Activated T-helper 1 cell treated with anti-CD3 and anti-CD28 coated beads, Interleukin-12 subunit alpha, Interleukin-12 subunit beta, Interleukin-2, Interleukin-4 antibody, amounts not matched to agents 30 ng/mL and 10 ng/mL and 1 ng/mL, durations not matched to agents 14 hours and 24 hours and 36 hours (primary cell): ENCODE measurements at regions not wholly inside any gene's neighbourhood (a gene's known extent, or its start where the extent isn't known, plus 50 kb on each side); places are given as distances from the start of the nearest gene placed in this dataset.
"Not testable (repeated sequence)": the region's sequence is repeated elsewhere in the genome, so short reads cannot be mapped to it uniquely, and the experiment has no call there.

Experiments
- DNase-seq: peaks from one replicate; pipeline ENCODE4 v3.0.0; 2021; ENCODE audit warnings: low spot score
- H3K27ac Mint-ChIP-seq: one replicate; pipeline ENCODE4 v1.8.0; 2021; ENCODE audit warnings: mild to moderate bottlenecking, mixed read lengths
- H3K27me3 Mint-ChIP-seq: one replicate; pipeline ENCODE4 v1.8.0; 2022; ENCODE audit warnings: mild to moderate bottlenecking, moderate library complexity, mixed read lengths; ENCODE audit not compliant: insufficient read depth
- H3K36me3 Mint-ChIP-seq: one replicate; pipeline ENCODE4 v1.8.0; 2021; ENCODE audit warnings: low read depth, mixed read lengths
- H3K4me1 Mint-ChIP-seq: one replicate; pipeline ENCODE4 v1.8.0; 2021; ENCODE audit warnings: low read depth, mixed read lengths
- H3K4me3 Mint-ChIP-seq: one replicate; pipeline ENCODE4 v1.8.0; 2021; ENCODE audit warnings: mild to moderate bottlenecking, moderate library complexity, mixed read lengths
- H3K9me3 Mint-ChIP-seq: one replicate; pipeline ENCODE4 v1.8.0; 2021; ENCODE audit warnings: mixed read lengths
- intact Hi-C: fragments of 100-400 bp; cut with micrococcal nuclease; formaldehyde crosslinking; loops from one replicate; pipeline ENCODE4 v1.15.1; 2024

DNA sequence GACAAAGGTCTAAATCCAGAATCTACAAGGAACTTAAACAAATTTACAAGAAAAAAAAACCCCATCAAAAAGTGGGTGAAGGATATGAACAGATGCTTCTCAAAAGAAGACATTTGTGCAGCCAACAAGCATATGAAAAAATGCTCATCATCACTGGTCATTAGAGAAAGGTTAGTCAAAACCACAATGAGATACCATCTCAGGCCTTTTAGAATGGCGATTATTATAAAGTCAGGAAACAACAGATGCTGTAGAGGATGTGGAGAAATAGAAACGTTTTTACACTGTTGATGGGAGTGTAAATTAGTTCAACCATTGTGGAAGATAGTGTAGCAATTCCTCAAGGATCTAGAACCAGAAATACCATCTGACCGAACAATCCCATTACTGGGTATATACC is 518.9 kb upstream of the CCDC54 start:
- intact Hi-C loops, H3K4me3 Mint-ChIP-seq, DNase-seq, H3K36me3 Mint-ChIP-seq, H3K4me1 Mint-ChIP-seq, H3K27me3 Mint-ChIP-seq, H3K27ac Mint-ChIP-seq, H3K9me3 Mint-ChIP-seq: not testable (repeated sequence)

DNA sequence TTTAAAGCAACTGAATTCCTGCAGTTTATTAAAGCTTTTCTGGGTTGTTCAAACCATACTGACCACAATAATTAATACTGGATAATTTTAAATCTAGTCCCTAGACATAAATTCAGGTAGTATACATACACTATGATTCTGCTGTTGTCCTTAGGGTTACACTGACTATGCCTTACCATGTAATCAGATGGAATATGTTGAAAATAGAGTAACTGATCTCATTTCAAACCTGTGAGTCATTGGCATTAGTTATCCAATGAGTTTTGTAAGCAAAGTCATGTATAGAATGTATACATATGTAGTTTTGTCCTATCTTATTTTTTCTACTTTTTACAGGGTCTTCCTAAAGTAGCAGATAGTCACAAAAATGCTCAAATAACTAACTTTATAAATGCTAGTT is 517.1 kb upstream of the CCDC54 start:
- intact Hi-C loops: no loop called here
- Mint-ChIP-seq H3K36me3 (no peaks in the 10 kb centered on the region), H3K4me3 (no peak overlapping the region), H3K4me1 (no peaks in the 10 kb centered on the region), H3K9me3 (no peaks in the 10 kb centered on the region), H3K27me3 (peaks cover 2% of the 10 kb centered on the region), H3K27ac (no peak overlapping the region)
- no peak for DNase-seq

DNA sequence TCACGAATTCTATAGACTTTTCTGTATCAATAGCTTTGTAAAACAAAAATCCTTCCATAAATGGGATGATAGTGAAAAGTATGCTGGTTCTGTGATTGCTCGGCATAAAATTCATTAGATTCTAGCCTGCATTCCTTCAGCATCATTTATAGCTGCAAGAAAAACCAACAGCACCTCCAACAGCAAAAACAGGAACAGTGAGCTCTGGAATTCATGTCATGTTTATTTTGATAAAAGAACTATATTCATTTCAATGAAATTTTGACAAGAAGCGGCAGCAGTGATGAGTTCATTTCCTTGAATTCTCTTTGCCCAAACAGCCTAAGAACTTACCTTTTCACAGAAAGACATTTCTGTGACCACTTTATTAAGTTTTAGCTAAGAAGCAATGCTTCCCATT is 515.2 kb upstream of the CCDC54 start:
- no peaks in the 10 kb centered on the region for H3K4me1 Mint-ChIP-seq
- H3K9me3 Mint-ChIP-seq: no peaks in the 10 kb centered on the region
- DNase-seq: no peak
- no peaks in the 10 kb centered on the region for H3K36me3 Mint-ChIP-seq
- no peak overlapping the region for H3K27ac Mint-ChIP-seq
- intact Hi-C loops: no loop called here
- H3K4me3 Mint-ChIP-seq: no peak overlapping the region
- no peaks in the 10 kb centered on the region for H3K27me3 Mint-ChIP-seq

DNA sequence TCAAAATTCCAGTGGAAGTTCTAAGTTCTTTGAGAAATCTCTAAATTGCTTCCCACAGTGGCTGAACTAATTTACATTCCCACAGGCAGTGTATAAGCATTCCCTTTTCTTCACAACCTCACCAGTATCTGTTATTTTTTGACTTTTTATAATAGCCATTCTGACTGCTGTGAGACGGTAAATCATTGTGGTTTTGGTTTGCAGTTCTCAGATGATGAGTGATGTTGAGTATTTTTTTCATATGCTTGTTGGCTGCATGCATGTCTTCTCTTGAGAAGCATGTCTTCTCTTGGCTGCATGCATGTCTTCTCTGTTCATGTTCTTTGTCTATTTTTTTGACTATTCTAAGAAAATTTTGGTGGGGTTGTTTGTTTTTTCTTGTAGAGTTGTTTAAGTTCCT is 499.6 kb upstream of the CCDC54 start:
- H3K27me3 Mint-ChIP-seq: no peaks in the 10 kb centered on the region
- no peak for DNase-seq
- no peak overlapping the region for H3K27ac Mint-ChIP-seq
- H3K4me1 Mint-ChIP-seq: no peaks in the 10 kb centered on the region
- H3K9me3 Mint-ChIP-seq: no peaks in the 10 kb centered on the region
- intact Hi-C loops: no loop called here
- H3K4me3 Mint-ChIP-seq: no peak overlapping the region
- H3K36me3 Mint-ChIP-seq: no peaks in the 10 kb centered on the region

DNA sequence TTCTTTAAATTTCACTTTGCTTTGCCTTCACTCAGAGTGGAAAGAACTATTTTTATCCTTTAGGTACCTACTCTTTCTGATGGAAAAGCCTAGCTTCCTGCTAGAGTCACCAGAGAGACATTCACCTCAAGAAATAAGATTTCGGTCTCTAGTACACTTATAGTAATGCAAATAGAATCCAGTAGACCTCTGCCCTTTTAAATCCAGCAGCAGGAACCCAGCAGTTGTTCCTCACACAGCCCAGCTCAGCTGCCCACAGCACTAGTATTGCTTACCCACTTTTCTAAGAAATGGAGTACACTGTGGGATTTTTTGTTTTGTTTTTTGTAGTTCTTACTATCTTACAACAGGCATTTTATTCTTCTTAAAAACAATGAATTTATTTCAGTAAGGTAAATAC is 497.0 kb upstream of the CCDC54 start:
- Mint-ChIP-seq H3K9me3 (peaks cover 1% of the 10 kb centered on the region), H3K4me3 (no peak overlapping the region), H3K27ac (no peak overlapping the region), H3K36me3 (no peaks in the 10 kb centered on the region), H3K27me3 (no peaks in the 10 kb centered on the region), H3K4me1 (no peaks in the 10 kb centered on the region)
- no peak for DNase-seq
- intact Hi-C loops: no loop called here

DNA sequence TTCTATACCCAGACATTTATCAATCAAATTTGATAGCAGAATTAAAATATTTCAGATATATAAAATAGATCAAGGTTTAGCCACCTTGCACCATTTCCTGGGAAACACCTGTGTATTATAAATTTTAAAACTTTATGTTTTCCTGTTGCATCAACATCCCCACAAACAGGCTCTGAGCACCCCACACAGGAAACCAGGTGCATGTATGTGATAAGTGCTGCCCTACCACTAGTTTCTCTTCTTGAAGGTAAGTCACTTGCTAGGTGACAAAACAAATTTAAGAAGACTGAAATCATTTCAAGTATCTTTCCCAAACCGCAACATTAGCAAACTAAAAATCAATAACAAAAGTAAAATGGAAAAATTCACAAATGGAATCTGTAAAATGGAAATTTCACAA is 496.1 kb upstream of the CCDC54 start:
- Mint-ChIP-seq H3K9me3 (peaks cover 5% of the 10 kb centered on the region), H3K4me1 (no peaks in the 10 kb centered on the region), H3K27me3 (no peaks in the 10 kb centered on the region), H3K27ac (no peak overlapping the region), H3K4me3 (no peak overlapping the region), H3K36me3 (no peaks in the 10 kb centered on the region)
- intact Hi-C loops: no loop called here
- DNase-seq: no peak

DNA sequence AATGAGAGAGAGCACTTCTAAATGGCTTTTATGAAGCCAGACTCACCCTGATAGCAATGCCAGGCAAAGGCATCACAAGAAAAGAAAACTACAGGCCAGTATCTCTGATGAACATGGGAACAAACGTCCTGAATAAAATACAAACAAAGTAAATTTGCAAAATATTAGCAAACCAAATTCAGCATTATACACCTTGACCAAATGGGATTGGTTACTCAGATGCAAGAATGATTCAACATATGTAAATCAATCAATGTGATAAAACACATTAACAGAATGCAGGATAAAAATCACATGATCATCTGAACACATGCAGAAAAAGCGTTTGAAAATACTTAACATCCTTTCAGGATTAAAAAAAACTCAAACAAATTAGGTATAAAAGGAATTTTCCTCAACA is 494.9 kb upstream of the CCDC54 start:
- peaks cover 5% of the 10 kb centered on the region for H3K9me3 Mint-ChIP-seq

DNA sequence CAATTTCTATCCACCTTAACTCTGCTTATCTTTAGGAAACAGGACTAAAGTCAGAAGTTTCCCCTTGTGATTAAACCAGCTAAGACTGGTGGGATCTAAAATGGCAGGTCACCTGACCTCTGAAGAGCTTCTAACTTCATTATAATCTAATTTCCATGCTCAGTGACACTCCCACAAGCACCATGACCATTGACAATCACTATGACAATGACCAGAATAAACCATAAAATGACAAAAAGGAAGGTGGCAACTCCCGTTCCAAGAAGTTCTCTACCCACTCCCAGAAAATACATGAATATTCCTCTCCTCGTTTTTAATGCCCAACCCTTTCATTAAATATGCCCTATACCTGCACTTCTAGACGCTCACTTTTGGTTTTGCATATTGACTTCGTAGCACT is 471.2 kb upstream of the CCDC54 start:
- no peak overlapping the region for H3K27ac Mint-ChIP-seq
- H3K36me3 Mint-ChIP-seq: no peaks in the 10 kb centered on the region
- H3K4me3 Mint-ChIP-seq: no peak overlapping the region
- H3K9me3 Mint-ChIP-seq: no peaks in the 10 kb centered on the region
- intact Hi-C loops: no loop called here
- H3K4me1 Mint-ChIP-seq: no peaks in the 10 kb centered on the region
- DNase-seq: no peak
- no peaks in the 10 kb centered on the region for H3K27me3 Mint-ChIP-seq

More for the DNA sequence above, 494.9 kb upstream of the CCDC54 start:
- intact Hi-C loops: no loop called here
- DNase-seq: no peak
- no peaks in the 10 kb centered on the region for H3K4me1 Mint-ChIP-seq
- H3K4me3 Mint-ChIP-seq: no peak overlapping the region
- H3K27me3 Mint-ChIP-seq: no peaks in the 10 kb centered on the region
- no peak overlapping the region for H3K27ac Mint-ChIP-seq
- no peaks in the 10 kb centered on the region for H3K36me3 Mint-ChIP-seq

DNA sequence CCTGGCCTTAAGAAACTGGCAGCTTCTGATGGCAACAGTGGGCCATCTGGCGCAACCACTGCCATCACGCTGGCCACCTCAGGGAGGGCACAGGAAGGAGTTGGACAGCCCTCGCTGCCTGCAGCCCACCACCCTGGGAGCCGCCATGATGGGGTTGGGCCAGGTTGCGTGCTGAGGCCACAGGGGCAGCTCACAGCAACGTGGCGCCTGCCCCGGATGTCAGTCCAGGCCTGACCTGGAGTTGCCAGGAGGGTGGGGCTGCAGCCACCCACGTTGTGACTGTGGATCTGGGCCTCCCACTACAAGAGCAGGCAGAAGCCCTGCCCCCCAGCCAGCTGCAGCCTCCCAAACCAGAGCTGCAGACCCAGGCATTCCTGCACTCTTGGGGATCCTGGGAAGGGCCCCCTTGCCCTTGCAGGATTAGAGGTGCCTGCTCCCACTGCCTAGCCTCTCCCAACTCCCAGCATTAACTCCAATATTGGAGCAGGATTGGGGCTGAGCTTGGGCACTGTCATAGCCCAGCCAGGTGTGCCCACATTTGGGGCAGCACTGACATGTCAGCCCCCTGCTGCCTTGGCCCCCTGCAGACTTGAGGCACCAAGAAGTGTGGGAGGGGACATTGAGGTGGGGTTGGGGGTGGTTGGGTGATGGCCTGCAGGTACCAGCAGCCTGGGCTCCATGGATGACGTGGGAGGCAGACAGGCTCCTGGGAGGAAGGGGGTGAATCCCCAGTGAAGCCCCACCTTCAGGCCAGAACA is 468.9 kb upstream of the CCDC54 start:
- no peak overlapping the region for H3K27ac Mint-ChIP-seq

DNA sequence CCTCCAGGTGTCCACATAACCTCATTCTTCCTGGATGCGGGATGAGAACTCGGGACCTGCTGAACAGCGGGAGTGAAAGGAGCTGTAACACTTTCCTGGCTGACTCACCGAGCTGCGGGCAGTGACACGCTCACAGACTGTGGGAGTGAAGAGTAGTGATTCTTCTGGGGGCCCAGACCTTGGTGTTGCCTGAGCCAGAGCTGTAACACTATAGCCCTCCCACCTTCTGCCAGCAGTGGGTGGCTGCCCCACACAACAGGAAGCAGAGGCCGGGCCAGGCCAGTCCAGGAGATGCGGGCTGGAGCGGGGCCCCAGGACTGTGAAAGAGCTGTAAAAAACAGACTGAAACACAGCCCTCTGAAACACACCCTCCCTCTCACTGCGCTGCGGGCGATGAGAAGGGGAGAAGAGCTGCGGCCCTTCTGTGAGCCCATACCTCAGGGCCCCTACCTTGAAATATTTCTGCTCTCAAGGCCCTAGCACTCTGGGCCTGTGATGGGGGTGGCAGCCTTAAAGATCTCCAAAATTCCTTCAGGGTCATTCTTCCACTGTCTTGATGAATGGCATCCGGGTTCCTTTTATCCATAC is 464.0 kb upstream of the CCDC54 start:
- H3K9me3 Mint-ChIP-seq: no peaks in the 10 kb centered on the region
- intact Hi-C loops: no loop called here
- H3K4me1 Mint-ChIP-seq: no peaks in the 10 kb centered on the region
- DNase-seq: no peak
- H3K27ac Mint-ChIP-seq: no peak overlapping the region
- no peaks in the 10 kb centered on the region for H3K36me3 Mint-ChIP-seq
- H3K4me3 Mint-ChIP-seq: no peak overlapping the region
- H3K27me3 Mint-ChIP-seq: peaks cover 3% of the 10 kb centered on the region

More for the DNA sequence above, 468.9 kb upstream of the CCDC54 start:
- Mint-ChIP-seq H3K36me3 (no peaks in the 10 kb centered on the region), H3K4me1 (no peaks in the 10 kb centered on the region), H3K9me3 (no peaks in the 10 kb centered on the region), H3K4me3 (no peak overlapping the region), H3K27me3 (no peaks in the 10 kb centered on the region)
- DNase-seq: no peak
- intact Hi-C loops: no loop called here

DNA sequence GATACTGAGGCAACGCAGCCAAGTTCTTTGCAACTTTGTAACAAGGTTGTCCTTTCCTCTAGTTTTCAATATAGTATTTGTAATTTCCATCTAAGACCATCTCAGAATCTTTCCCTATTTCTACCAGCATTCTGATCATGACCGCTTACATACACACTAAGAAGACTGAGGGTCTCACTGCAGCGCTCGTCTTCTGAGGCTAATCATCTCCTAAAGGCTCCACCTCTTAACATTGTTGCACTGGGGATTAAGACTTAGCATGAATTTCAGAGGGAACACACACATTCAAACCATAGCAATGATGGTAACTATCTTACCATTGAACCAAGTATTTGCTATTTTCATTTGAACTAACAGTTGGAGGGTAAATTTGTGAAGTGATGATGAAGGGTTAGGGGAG is 463.3 kb upstream of the CCDC54 start:
- intact Hi-C loops: no loop called here
- Mint-ChIP-seq H3K4me3 (no peak overlapping the region), H3K27ac (no peak overlapping the region), H3K27me3 (peaks cover 3% of the 10 kb centered on the region), H3K36me3 (no peaks in the 10 kb centered on the region), H3K9me3 (no peaks in the 10 kb centered on the region), H3K4me1 (no peaks in the 10 kb centered on the region)
- DNase-seq: no peak

DNA sequence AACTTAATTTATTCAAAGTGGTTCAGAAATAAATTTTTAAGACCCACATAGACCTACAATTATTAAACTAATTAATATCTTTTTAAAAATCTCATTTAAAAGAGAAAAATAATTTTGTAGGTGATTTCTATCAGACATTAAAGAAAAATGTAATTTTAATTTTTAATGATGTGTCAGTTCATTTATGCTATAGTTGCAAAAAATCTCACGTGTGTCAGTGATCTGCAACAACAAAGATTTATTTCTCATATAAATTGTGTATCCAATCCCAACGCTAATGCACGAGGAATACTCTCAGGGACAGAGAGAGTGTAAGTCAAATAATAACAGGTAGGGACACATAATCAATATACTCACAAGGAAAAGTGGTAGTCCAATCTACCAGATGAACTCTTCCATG is 456.6 kb upstream of the CCDC54 start:
- Mint-ChIP-seq H3K36me3 (no peaks in the 10 kb centered on the region), H3K4me3 (no peak overlapping the region), H3K27me3 (no peaks in the 10 kb centered on the region), H3K4me1 (no peaks in the 10 kb centered on the region), H3K27ac (no peak overlapping the region), H3K9me3 (no peaks in the 10 kb centered on the region)
- intact Hi-C loops: no loop called here
- DNase-seq: no peak

DNA sequence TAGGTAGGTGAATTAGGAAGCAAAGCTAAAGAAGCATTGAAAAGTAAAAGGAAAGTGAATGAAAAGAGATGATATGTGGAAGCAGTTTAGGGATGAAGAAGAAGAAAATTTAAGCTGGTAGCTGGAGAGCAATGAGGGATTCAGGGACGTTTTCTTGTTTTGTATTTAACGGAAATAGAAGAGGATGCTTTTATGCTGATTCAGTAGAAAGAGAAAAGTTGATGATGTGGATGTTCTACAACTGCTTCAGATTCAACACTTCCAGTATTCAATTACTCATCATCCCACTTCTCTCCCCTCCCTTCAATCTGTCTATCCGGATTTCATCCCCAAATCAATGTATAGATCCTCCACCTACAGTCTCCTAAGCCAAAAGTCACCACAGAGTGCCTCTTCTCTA is 448.2 kb upstream of the CCDC54 start:
- DNase-seq: no peak
- peaks cover 2% of the 10 kb centered on the region for H3K27me3 Mint-ChIP-seq
- no peak overlapping the region for H3K4me3 Mint-ChIP-seq
- H3K4me1 Mint-ChIP-seq: no peaks in the 10 kb centered on the region
- H3K36me3 Mint-ChIP-seq: no peaks in the 10 kb centered on the region
- no peaks in the 10 kb centered on the region for H3K9me3 Mint-ChIP-seq
- intact Hi-C loops: no loop called here
- no peak overlapping the region for H3K27ac Mint-ChIP-seq

DNA sequence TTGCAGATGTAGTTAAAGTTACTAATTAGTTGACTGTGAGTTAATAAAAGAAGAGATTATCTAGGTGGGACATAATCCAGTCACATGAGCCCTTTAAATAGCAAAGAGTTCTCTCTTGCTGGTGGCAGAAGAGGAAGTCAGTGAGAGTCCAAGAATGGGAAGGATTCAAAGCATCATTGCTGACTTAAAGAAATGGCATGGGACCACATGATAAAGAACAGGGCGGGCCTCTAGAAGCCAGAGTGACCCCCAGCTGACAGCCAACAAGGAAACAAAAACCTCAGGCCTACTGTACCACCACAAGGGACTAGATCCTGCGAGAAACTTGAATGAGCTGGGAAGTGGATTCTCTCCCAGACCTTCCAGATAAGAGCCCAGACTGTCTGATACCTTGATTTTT is 447.2 kb upstream of the CCDC54 start:
- no peaks in the 10 kb centered on the region for H3K36me3 Mint-ChIP-seq
- no peaks in the 10 kb centered on the region for H3K4me1 Mint-ChIP-seq
- intact Hi-C loops: no loop called here
- H3K4me3 Mint-ChIP-seq: no peak overlapping the region
- peaks cover 2% of the 10 kb centered on the region for H3K27me3 Mint-ChIP-seq
- no peak overlapping the region for H3K27ac Mint-ChIP-seq
- no peak for DNase-seq
- no peaks in the 10 kb centered on the region for H3K9me3 Mint-ChIP-seq
